H1 (cell line): ENCODE measurements at regions not wholly inside any gene's neighbourhood (a gene's known extent, or its start where the extent isn't known, plus 50 kb on each side); places are given as distances from the start of the nearest gene placed in this dataset.

ENCODE experiments used
- CTCF ChIA-PET: fragments of 300-600 bp; sonication (Branson Sonifier 250); formaldehyde crosslinking; loops from one replicate; lab custom pipeline; 2021; ENCODE audit not compliant: partially characterized antibody; lab: Charles Lee
- POLR2A ChIA-PET: fragments of 300-600 bp; sonication (Branson Sonifier 250); formaldehyde crosslinking; loops from one replicate; lab custom pipeline; 2021; ENCODE audit warnings: inconsistent platforms; ENCODE audit not compliant: partially characterized antibody; lab: Charles Lee
- DNase-seq, 2 experiments: peaks; one replicate each; pipeline versions ENCODE4 v3.0.0 to v3.0.0-alpha.2; 2010 to 2022; ENCODE audit warnings: low spot score in 2 of 2, low read depth in 1 of 2, mixed read lengths in 1 of 2
- FAIRE-seq: peaks from 2 replicates; lab custom pipeline; 2011; peaks lifted over from hg19 to GRCh38; lab: Jason Lieb, UNC
- H2AFZ ChIP-seq: 2 replicates; pipeline ENCODE4 v1.8.1; 2012; ENCODE audit warnings: low read length, inconsistent platforms
- H2AK5ac ChIP-seq: 2 replicates; pipeline ENCODE4 v1.6.1; 2013; ENCODE audit warnings: low read depth, low read length
- H2BK120ac ChIP-seq: replicated peaks from 2 replicates; pipeline ENCODE3; 2013; ENCODE audit warnings: low read depth, low read length, inconsistent platforms
- H2BK12ac ChIP-seq: 2 replicates; pipeline ENCODE4 v1.6.1; 2013; ENCODE audit warnings: low read depth, low read length
- H2BK15ac ChIP-seq: 2 replicates; pipeline ENCODE4 v1.6.1; 2013; ENCODE audit warnings: low read length
- H2BK20ac ChIP-seq: 2 replicates; pipeline ENCODE4 v1.6.1; 2013; ENCODE audit warnings: low read length
- H2BK5ac ChIP-seq: 2 replicates; pipeline ENCODE4 v1.6.1; 2013; ENCODE audit warnings: low read depth, low read length
- H3K14ac ChIP-seq: 2 replicates; pipeline ENCODE4 v1.6.1; 2013; ENCODE audit warnings: inconsistent platforms; ENCODE audit not compliant: insufficient read length
- H3K18ac ChIP-seq: 2 replicates; pipeline ENCODE4 v1.6.1; 2013; ENCODE audit warnings: low read length; ENCODE audit errors: extremely low read depth
- H3K23ac ChIP-seq: 2 replicates; pipeline ENCODE4 v1.6.1; 2013; ENCODE audit warnings: inconsistent platforms; ENCODE audit not compliant: insufficient read length
- H3K23me2 ChIP-seq: 2 replicates; pipeline ENCODE4 v1.6.1; 2013; ENCODE audit warnings: low read depth, low read length
- H3K27ac ChIP-seq: 2 replicates; pipeline ENCODE4 v1.6.1; 2011; ENCODE audit warnings: low read depth, low read length, inconsistent platforms
- H3K27me3 ChIP-seq, 4 experiments: replicated peaks in 1 of 4; 1 replicate in 1 of 4; 2 replicates in 3 of 4; pipeline versions ENCODE4 v1.6.1 to v1.8.1; 2011 to 2013; ENCODE audit warnings: low read length in 3 of 4, mild to moderate bottlenecking in 3 of 4, inconsistent platforms in 2 of 4, mixed read lengths in 2 of 4, moderate library complexity in 1 of 4; ENCODE audit not compliant: control insufficient read depth in 3 of 4, insufficient read depth in 3 of 4; ENCODE audit errors: extremely low read depth in 1 of 4
- H3K36me3 ChIP-seq, 4 experiments: 2 replicates each; pipeline versions ENCODE4 v1.6.1 to v1.8.1; 2011 to 2013; ENCODE audit warnings: mild to moderate bottlenecking in 4 of 4, low read length in 3 of 4, moderate library complexity in 2 of 4, control low read depth in 1 of 4, inconsistent platforms in 1 of 4; ENCODE audit not compliant: insufficient read depth in 4 of 4, control insufficient read depth in 2 of 4
- H3K4ac ChIP-seq: replicated peaks from 2 replicates; pipeline ENCODE3; 2013; ENCODE audit warnings: low read length, low read depth, mixed read lengths, inconsistent platforms; ENCODE audit not compliant: insufficient read length
- H3K4me1 ChIP-seq, 4 experiments: replicated peaks in 1 of 4; 1 replicate in 1 of 4; 2 replicates in 3 of 4; pipeline versions ENCODE4 v1.6.1 to v1.8.1; 2011 to 2013; ENCODE audit warnings: low read length in 3 of 4, inconsistent platforms in 2 of 4, mixed read lengths in 1 of 4; ENCODE audit not compliant: insufficient read depth in 4 of 4, control insufficient read depth in 3 of 4
- H3K4me2 ChIP-seq, 2 experiments: 2 replicates each; pipeline versions ENCODE4 v1.6.1 to v1.8.1; 2011 to 2013; ENCODE audit warnings: low read depth in 2 of 2, low read length in 2 of 2, control low read depth in 1 of 2, inconsistent platforms in 1 of 2, mild to moderate bottlenecking in 1 of 2; ENCODE audit not compliant: insufficient read depth in 1 of 2
- H3K4me3 ChIP-seq, 4 experiments: fragments of 200-600, 300-600 bp in 1 of 4; sonication (generic), shearing (Covaris generic), sonication (Bioruptor Twin) in 1 of 4; 2 replicates each; pipeline versions ENCODE4 v1.5.1 to v1.8.1; 2011 to 2016; ENCODE audit warnings: low read length in 4 of 4, low read depth in 3 of 4, control low read depth in 2 of 4, inconsistent platforms in 2 of 4, mild to moderate bottlenecking in 2 of 4, mixed read lengths in 1 of 4, moderate library complexity in 1 of 4; ENCODE audit not compliant: insufficient read depth in 2 of 4; ENCODE audit errors: extremely low read depth in 1 of 4
- H3K56ac ChIP-seq: replicated peaks from 2 replicates; pipeline ENCODE3; 2013; ENCODE audit warnings: low read depth, mild to moderate bottlenecking, mixed read lengths, low read length, inconsistent platforms; ENCODE audit not compliant: insufficient read length
- H3K79me1 ChIP-seq: 2 replicates; pipeline ENCODE4 v1.6.1; 2013; ENCODE audit warnings: low read depth, low read length, control low read depth
- H3K79me2 ChIP-seq, 2 experiments: 2 replicates each; pipeline versions ENCODE4 v1.6.1 to v1.8.1; 2012 to 2013; ENCODE audit warnings: low read length in 2 of 2, mild to moderate bottlenecking in 2 of 2, inconsistent platforms in 1 of 2; ENCODE audit not compliant: insufficient read depth in 2 of 2, control insufficient read depth in 1 of 2
- H3K9ac ChIP-seq, 4 experiments: replicated peaks in 1 of 4; 1 replicate in 1 of 4; 2 replicates in 3 of 4; pipeline versions ENCODE4 v1.6.1 to v1.8.1; 2011 to 2013; ENCODE audit warnings: low read depth in 3 of 4, low read length in 3 of 4, control low read depth in 2 of 4, mild to moderate bottlenecking in 2 of 4, moderate library complexity in 2 of 4, inconsistent platforms in 1 of 4; ENCODE audit errors: extremely low read depth in 1 of 4
- H3K9me3 ChIP-seq, 2 experiments: 2 replicates each; pipeline versions ENCODE4 v1.6.1 to v1.8.1; 2012 to 2013; ENCODE audit warnings: mild to moderate bottlenecking in 2 of 2, moderate library complexity in 2 of 2, control low read depth in 1 of 2, inconsistent platforms in 1 of 2, low read depth in 1 of 2, low read length in 1 of 2, mixed read lengths in 1 of 2; ENCODE audit not compliant: insufficient read depth in 2 of 2
- H4K20me1 ChIP-seq, 2 experiments: replicated peaks in 1 of 2; 2 replicates each; pipeline versions ENCODE3 to v1.8.1; 2011 to 2013; ENCODE audit warnings: inconsistent platforms in 2 of 2, low read length in 2 of 2, mild to moderate bottlenecking in 1 of 2; ENCODE audit not compliant: insufficient read depth in 2 of 2, control insufficient read depth in 1 of 2
- H4K5ac ChIP-seq: 2 replicates; pipeline ENCODE4 v1.6.1; 2013; ENCODE audit warnings: low read length, low read depth, mixed read lengths, inconsistent platforms; ENCODE audit not compliant: insufficient read length
- H4K8ac ChIP-seq: 2 replicates; pipeline ENCODE4 v1.8.0; 2013; ENCODE audit warnings: mild to moderate bottlenecking, moderate library complexity, low read length, inconsistent platforms; ENCODE audit not compliant: insufficient read depth; ENCODE audit errors: extremely low read depth
- H4K91ac ChIP-seq: replicated peaks from 2 replicates; pipeline ENCODE3; 2013; ENCODE audit warnings: low read length, mixed read lengths, inconsistent platforms; ENCODE audit not compliant: insufficient read length
- ASH2L ChIP-seq: fragments of 200-600, 300-600 bp; sonication (generic); IDR thresholded peaks from one replicate; pipeline ENCODE4 v1.7.1; 2017; ENCODE audit warnings: low read length
- BCL11A ChIP-seq, 2 experiments: IDR thresholded peaks; one replicate each; pipeline ENCODE4 v1.6.1; 2011; ENCODE audit warnings: low read depth in 2 of 2, low read length in 2 of 2, mild to moderate bottlenecking in 2 of 2
- CBX5 ChIP-seq: fragments of 300-800, 300-1000 bp; sonication (generic); IDR thresholded peaks from 2 replicates; pipeline ENCODE4 v1.7.1; 2016; ENCODE audit warnings: antibody characterized with exemption, low read length, low read depth
- CBX8 ChIP-seq: fragments of 300-800, 300-1000 bp; sonication (generic); IDR thresholded peaks from 2 replicates; pipeline ENCODE4 v1.7.1; 2016; ENCODE audit warnings: low read depth, low read length, borderline replicate concordance
- GABPA ChIP-seq: IDR thresholded peaks from 2 replicates; pipeline ENCODE4 v1.6.1; 2011; ENCODE audit warnings: mild to moderate bottlenecking, low read length, moderate library complexity, borderline replicate concordance; ENCODE audit not compliant: insufficient read depth
- KDM4A ChIP-seq: IDR thresholded peaks from one replicate; pipeline ENCODE4 v1.7.1; 2012; ENCODE audit warnings: low read depth, mild to moderate bottlenecking, moderate library complexity, low read length, inconsistent platforms; ENCODE audit not compliant: severe bottlenecking
- MAFK ChIP-seq: IDR thresholded peaks from 2 replicates; pipeline ENCODE4 v1.6.1; 2012; ENCODE audit warnings: low read depth, mild to moderate bottlenecking, improper control_type of control experiment, low read length
- RAD21 ChIP-seq, 2 experiments: IDR thresholded peaks in 1 of 2; conservative IDR thresholded peaks in 1 of 2; 2 replicates each; pipeline ENCODE4 v1.6.1; 2011; ENCODE audit warnings: low read depth in 2 of 2, low read length in 2 of 2, improper control_type of control experiment in 1 of 2, inconsistent platforms in 1 of 2, mild to moderate bottlenecking in 1 of 2, moderate library complexity in 1 of 2
- SAP30 ChIP-seq: fragments of 300-600 bp; sonication (generic); IDR thresholded peaks from 2 replicates; pipeline ENCODE4 v1.7.1; 2012; ENCODE audit warnings: low read length, moderate library complexity, mild to moderate bottlenecking, inconsistent platforms; ENCODE audit not compliant: insufficient read depth, insufficient replicate concordance
- SIX5 ChIP-seq: IDR thresholded peaks from 2 replicates; pipeline ENCODE4 v1.6.1; 2011; ENCODE audit warnings: mild to moderate bottlenecking, low read depth, low read length
- TCF12 ChIP-seq: IDR thresholded peaks from 2 replicates; pipeline ENCODE4 v1.6.1; 2011; ENCODE audit warnings: low read depth, mild to moderate bottlenecking, low read length
- WGBS, 2 experiments: shearing (Covaris generic) in 1 of 2; methylation state at CpG; one replicate each; pipeline versions ENCODE4 v1.1.6 to v1.1.7; 2013 to 2015; ENCODE audit warnings: low lambda C conversion rate in 2 of 2, mixed read lengths in 2 of 2, inconsistent platforms in 1 of 2, low coverage in 1 of 2, missing lambda C conversion rate in 1 of 2; ENCODE audit not compliant: insufficient replicate concordance in 2 of 2, insufficient coverage in 1 of 2, insufficient read length in 1 of 2; ENCODE audit errors: extremely low coverage in 1 of 2, missing lambda C conversion rate in 1 of 2; 5-methylcytosine and 5-hydroxymethylcytosine counted together
- TF ChIP-seq, protein P1 (sequence below): IDR thresholded peaks from 2 replicates; pipeline ENCODE4 v1.6.1; 2011; ENCODE audit warnings: low read length, improper control_type of control experiment

DNA sequence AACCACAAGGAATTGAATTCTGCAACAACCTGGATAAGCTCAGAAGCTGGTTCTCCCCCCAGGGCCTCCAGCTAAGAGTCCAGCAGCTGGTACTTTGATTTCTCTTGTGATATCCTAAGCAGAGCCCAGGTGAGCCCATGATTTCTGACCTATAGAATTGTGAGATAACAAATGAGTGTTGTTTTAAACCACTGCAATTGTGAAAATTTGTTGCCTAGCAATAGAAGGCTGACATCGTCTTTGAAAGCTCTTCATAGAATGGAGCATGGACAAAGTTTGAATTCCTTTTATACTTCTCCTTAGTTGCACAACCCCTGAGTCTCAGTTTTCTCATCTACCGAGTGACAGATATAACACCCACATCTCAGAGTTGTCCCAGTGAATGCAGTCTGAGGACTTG, 129.9 kb downstream of the TEX36 start:
- Histone ChIP-seq H3K23me2 (no peaks in the 10 kb centered on the region), H4K91ac (no peak overlapping the region), H3K9ac (no peak overlapping the region), H3K4me2 (no peak overlapping the region), H3K56ac (no peak overlapping the region), H4K5ac (no peak overlapping the region), H3K23ac (no peak overlapping the region), H4K8ac (no peak overlapping the region), H4K20me1 (no peaks in the 10 kb centered on the region), H2BK15ac (no peak overlapping the region), H3K79me1 (no peaks in the 10 kb centered on the region), H2BK120ac (no peak overlapping the region), H3K79me2 (no peaks in the 10 kb centered on the region), H3K4me1 (no peaks in the 10 kb centered on the region), H3K27me3 (no peaks in the 10 kb centered on the region), H3K14ac (no peak overlapping the region), H3K27ac (no peak overlapping the region), H2BK5ac (no peak overlapping the region), H3K9me3 (peaks cover 3 to 6% of the 10 kb centered on the region in 2 experiments; a peak in 1 of 4 replicates), H3K4ac (no peak overlapping the region), H2BK20ac (no peak overlapping the region), H3K36me3 (no peaks in the 10 kb centered on the region), H2AFZ (no peak overlapping the region), H3K18ac (no peak overlapping the region), H2AK5ac (no peak overlapping the region), H3K4me3 (no peak overlapping the region), H2BK12ac (no peak overlapping the region)
- DNase-seq (no peak), FAIRE-seq (no peak)
- 94% methylated on average over 2 of the region's 2 CpGs; no CpG with 5 or more reads in 1 of the 2 experiments for whole genome bisulfite sequencing, 2 experiments
- ChIA-PET POLR2A (no interaction called here), CTCF (interaction anchor here (1.3 kb wide), 1 partner anchor 31 kb away, joined by 3 read pairs; no protein-coding TSS in a partner anchor)
- TF ChIP-seq, protein P1, sequence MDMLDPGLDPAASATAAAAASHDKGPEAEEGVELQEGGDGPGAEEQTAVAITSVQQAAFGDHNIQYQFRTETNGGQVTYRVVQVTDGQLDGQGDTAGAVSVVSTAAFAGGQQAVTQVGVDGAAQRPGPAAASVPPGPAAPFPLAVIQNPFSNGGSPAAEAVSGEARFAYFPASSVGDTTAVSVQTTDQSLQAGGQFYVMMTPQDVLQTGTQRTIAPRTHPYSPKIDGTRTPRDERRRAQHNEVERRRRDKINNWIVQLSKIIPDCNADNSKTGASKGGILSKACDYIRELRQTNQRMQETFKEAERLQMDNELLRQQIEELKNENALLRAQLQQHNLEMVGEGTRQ: no peak
- TF ChIP-seq CBX5: no peak
- no peak for TF ChIP-seq CBX8
- TF ChIP-seq TCF12: no peak
- no peak for TF ChIP-seq GABPA
- TF ChIP-seq KDM4A: no peak
- no peak for TF ChIP-seq ASH2L
- TF ChIP-seq RAD21 (IDR thresholded peaks at IDR 0.05 in 1 of 2, conservative IDR thresholded peaks at IDR 0.05 in 1 of 2; ENCODE audit: low read depth in 2 of 2, low read length in 2 of 2): no peak
- TF ChIP-seq SAP30: no peak
- TF ChIP-seq BCL11A (IDR thresholded peaks at IDR 0.05; ENCODE audit: low read depth in 2 of 2, low read length in 2 of 2): no peak
- TF ChIP-seq SIX5: no peak
- TF ChIP-seq MAFK: no peak
